Ascending aorta (tissue), 2 donors: ENCODE measurements at regions not wholly inside any gene's neighbourhood (a gene's known extent, or its start where the extent isn't known, plus 50 kb on each side); places are given as distances from the start of the nearest gene placed in this dataset.

Source experiments
- DNase-seq, 2 donors: peaks; one replicate each; pipeline ENCODE4 v3.0.0-alpha.2; 2019; ENCODE audit warnings: low spot score in 2 of 2
- H3K27ac ChIP-seq, 2 donors: fragments of 200-600 bp; sonication (generic); one replicate each; pipeline ENCODE4 v1.5.1; 2016 to 2017; ENCODE audit warnings: mild to moderate bottlenecking in 1 of 2
- H3K27me3 ChIP-seq: fragments of 200-600 bp; sonication (generic); one replicate; pipeline ENCODE4 v1.5.1; 2017
- H3K36me3 ChIP-seq, 2 donors: fragments of 200-600 bp; sonication (generic); one replicate each; pipeline ENCODE4 v1.5.1; 2016
- H3K4me1 ChIP-seq, 2 donors: fragments of 200-600 bp; sonication (generic); one replicate each; pipeline ENCODE4 v1.5.1; 2016 to 2017; ENCODE audit warnings: mild to moderate bottlenecking in 1 of 2
- H3K4me3 ChIP-seq, 2 donors: fragments of 200-600 bp; sonication (generic); one replicate each; pipeline ENCODE4 v1.5.1; 2016 to 2017; ENCODE audit warnings: mild to moderate bottlenecking in 1 of 2
- H3K9me3 ChIP-seq, 2 donors: fragments of 200-600 bp; sonication (generic); one replicate each; pipeline ENCODE4 v1.5.1; 2016
- CTCF ChIP-seq, 3 experiments: fragments of 200-600 bp in 2 of 3; fragments of 450-650 bp in 1 of 3; sonication (generic) in 2 of 3; IDR thresholded peaks; one replicate each; pipeline ENCODE4 v1.5.1; 2016 to 2019; ENCODE audit warnings: antibody characterized with exemption in 3 of 3, mild to moderate bottlenecking in 1 of 3, moderate library complexity in 1 of 3
- intact Hi-C: fragments of 100-400 bp; cut with DNase I; formaldehyde crosslinking; loops from one replicate; pipeline ENCODE4 v1.15.1; 2023

- Histone ChIP-seq H3K27ac (no peak overlapping the region), H3K4me3 (no peak overlapping the region), H3K36me3 (no peaks in the 10 kb centered on the region), H3K27me3 (no peaks in the 10 kb centered on the region), H3K9me3 (no peaks in the 10 kb centered on the region), H3K4me1 (no peaks in the 10 kb centered on the region)
- no peak for DNase-seq
- intact Hi-C loops = no loop called here
- TF ChIP-seq CTCF (IDR thresholded peaks at IDR 0.05) = no peak
Measured at GRCh38 chr17:53655591-53655990, 167.1 kb upstream of the KIF2B start.

GRCh38 chr17:53649201-53649600, 173.5 kb upstream of the KIF2B start:
- H3K27me3 ChIP-seq = no peaks in the 10 kb centered on the region
- no peaks in the 10 kb centered on the region for H3K9me3 ChIP-seq
- H3K27ac ChIP-seq = no peak overlapping the region
- no peak overlapping the region for H3K4me3 ChIP-seq
- DNase-seq = no peak
- no peaks in the 10 kb centered on the region for H3K36me3 ChIP-seq
- H3K4me1 ChIP-seq = no peaks in the 10 kb centered on the region
- intact Hi-C loops = no loop called here
- no peak for TF ChIP-seq CTCF (IDR thresholded peaks at IDR 0.05)

- no peak for DNase-seq
- H3K9me3 ChIP-seq = no peaks in the 10 kb centered on the region
- intact Hi-C loops = no loop called here
- no peaks in the 10 kb centered on the region for H3K4me1 ChIP-seq
- H3K27me3 ChIP-seq = no peaks in the 10 kb centered on the region
- no peak overlapping the region for H3K27ac ChIP-seq
- H3K4me3 ChIP-seq = no peak overlapping the region
- no peak for TF ChIP-seq CTCF (IDR thresholded peaks at IDR 0.05)
- no peaks in the 10 kb centered on the region for H3K36me3 ChIP-seq
Measured at GRCh38 chr17:53646835-53647234, 175.9 kb upstream of the KIF2B start.

GRCh38 chr17:53640808-53641207, 181.9 kb upstream of the KIF2B start:
- H3K27me3 ChIP-seq = no peaks in the 10 kb centered on the region
- intact Hi-C loops = no loop called here
- H3K4me3 ChIP-seq = no peak overlapping the region
- H3K36me3 ChIP-seq = no peaks in the 10 kb centered on the region
- H3K4me1 ChIP-seq = no peaks in the 10 kb centered on the region
- no peak for TF ChIP-seq CTCF (IDR thresholded peaks at IDR 0.05)
- H3K9me3 ChIP-seq = no peaks in the 10 kb centered on the region
- no peak for DNase-seq
- H3K27ac ChIP-seq = no peak overlapping the region

GRCh38 chr17:53635444-53635843, 187.3 kb upstream of the KIF2B start:
- no peak overlapping the region for H3K27ac ChIP-seq
- no peaks in the 10 kb centered on the region for H3K27me3 ChIP-seq
- intact Hi-C loops = no loop called here
- H3K9me3 ChIP-seq = no peaks in the 10 kb centered on the region
- H3K36me3 ChIP-seq = no peaks in the 10 kb centered on the region
- TF ChIP-seq CTCF (IDR thresholded peaks at IDR 0.05) = no peak
- no peaks in the 10 kb centered on the region for H3K4me1 ChIP-seq
- H3K4me3 ChIP-seq = no peak overlapping the region
- DNase-seq = no peak

GRCh38 chr17:53633856-53634255, 188.9 kb upstream of the KIF2B start:
- H3K9me3 ChIP-seq = no peaks in the 10 kb centered on the region
- H3K4me3 ChIP-seq = no peak overlapping the region
- DNase-seq = no peak
- intact Hi-C loops = no loop called here
- no peaks in the 10 kb centered on the region for H3K4me1 ChIP-seq
- H3K27me3 ChIP-seq = no peaks in the 10 kb centered on the region
- no peak overlapping the region for H3K27ac ChIP-seq
- no peaks in the 10 kb centered on the region for H3K36me3 ChIP-seq
- TF ChIP-seq CTCF (IDR thresholded peaks at IDR 0.05) = no peak
